HCT116 (cell line): ENCODE measurements at regions not wholly inside any gene's neighbourhood (a gene's known extent, or its start where the extent isn't known, plus 50 kb on each side); places are given as distances from the start of the nearest gene placed in this dataset.

ENCODE experiments used
- POLR2A ChIP-seq: IDR thresholded peaks from 2 replicates; pipeline ENCODE4 v1.7.0; 2011; ENCODE audit warnings: borderline replicate concordance; ENCODE audit not compliant: insufficient read depth, insufficient read length; ENCODE audit errors: extremely low read depth
- TF ChIP-seq, protein P1 (sequence below), 3 experiments: fragments of 200-600 bp in 1 of 3; sonication (generic) in 1 of 3; IDR thresholded peaks in 2 of 3; conservative IDR thresholded peaks in 1 of 3; 2 replicates each; pipeline ENCODE4 v1.5.1; 2012 to 2017; ENCODE audit warnings: low read depth in 2 of 3, low read length in 2 of 3, antibody characterized with exemption in 1 of 3, borderline replicate concordance in 1 of 3, control low read depth in 1 of 3, mild to moderate bottlenecking in 1 of 3, mixed read lengths in 1 of 3, mixed run types in 1 of 3, moderate library complexity in 1 of 3; ENCODE audit not compliant: insufficient read depth in 1 of 3

DNA sequence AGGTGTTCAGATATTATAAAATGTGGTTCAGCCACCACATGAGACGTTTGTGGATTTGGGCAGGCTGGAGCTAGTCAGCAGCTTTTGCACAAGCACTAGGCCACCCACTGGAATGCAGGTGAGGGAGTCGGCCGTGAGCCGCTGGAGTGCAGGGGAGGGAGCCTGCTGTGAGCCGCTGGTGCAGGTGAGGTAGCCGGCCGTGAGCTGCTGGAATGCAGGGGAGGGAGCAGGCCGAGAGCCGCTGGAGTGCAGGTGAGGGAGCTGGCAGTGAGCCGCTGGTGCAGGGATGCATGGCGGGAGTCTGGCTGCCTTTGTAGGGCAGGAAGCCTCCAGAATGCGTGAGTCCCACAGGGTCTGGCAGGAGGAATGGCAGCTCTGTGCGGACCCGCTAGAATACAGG, 1907.6 kb upstream of the DEFB115 start:
- TF ChIP-seq, protein P1, sequence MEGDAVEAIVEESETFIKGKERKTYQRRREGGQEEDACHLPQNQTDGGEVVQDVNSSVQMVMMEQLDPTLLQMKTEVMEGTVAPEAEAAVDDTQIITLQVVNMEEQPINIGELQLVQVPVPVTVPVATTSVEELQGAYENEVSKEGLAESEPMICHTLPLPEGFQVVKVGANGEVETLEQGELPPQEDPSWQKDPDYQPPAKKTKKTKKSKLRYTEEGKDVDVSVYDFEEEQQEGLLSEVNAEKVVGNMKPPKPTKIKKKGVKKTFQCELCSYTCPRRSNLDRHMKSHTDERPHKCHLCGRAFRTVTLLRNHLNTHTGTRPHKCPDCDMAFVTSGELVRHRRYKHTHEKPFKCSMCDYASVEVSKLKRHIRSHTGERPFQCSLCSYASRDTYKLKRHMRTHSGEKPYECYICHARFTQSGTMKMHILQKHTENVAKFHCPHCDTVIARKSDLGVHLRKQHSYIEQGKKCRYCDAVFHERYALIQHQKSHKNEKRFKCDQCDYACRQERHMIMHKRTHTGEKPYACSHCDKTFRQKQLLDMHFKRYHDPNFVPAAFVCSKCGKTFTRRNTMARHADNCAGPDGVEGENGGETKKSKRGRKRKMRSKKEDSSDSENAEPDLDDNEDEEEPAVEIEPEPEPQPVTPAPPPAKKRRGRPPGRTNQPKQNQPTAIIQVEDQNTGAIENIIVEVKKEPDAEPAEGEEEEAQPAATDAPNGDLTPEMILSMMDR (IDR thresholded peaks at IDR 0.05 in 2 of 3, conservative IDR thresholded peaks at IDR 0.05 in 1 of 3; ENCODE audit: borderline replicate concordance in 1 of 3, insufficient read depth in 1 of 3, low read depth in 2 of 3, low read length in 2 of 3): no peak
- TF ChIP-seq POLR2A: no peak
